Transverse colon (tissue), 4 donors: ENCODE measurements at regions not wholly inside any gene's neighbourhood (a gene's known extent, or its start where the extent isn't known, plus 50 kb on each side); places are given as distances from the start of the nearest gene placed in this dataset.

Source experiments
- DNase-seq: peaks from one replicate; pipeline ENCODE4 v3.0.0-alpha.2; 2019
- H3K27ac ChIP-seq, 4 donors: fragments of 200-600 bp; sonication (generic); 2 replicates each; pipeline ENCODE4 v1.5.1; 2016 to 2018; ENCODE audit warnings: inconsistent platforms in 4 of 4
- H3K27me3 ChIP-seq: fragments of 200-600 bp; sonication (generic); 2 replicates; pipeline ENCODE4 v1.5.1; 2017; ENCODE audit warnings: inconsistent platforms
- H3K36me3 ChIP-seq, 4 donors: fragments of 200-600 bp; sonication (generic); 2 replicates each; pipeline ENCODE4 v1.5.1; 2017 to 2019; ENCODE audit warnings: inconsistent platforms in 4 of 4
- H3K4me1 ChIP-seq, 4 donors: fragments of 200-600 bp; sonication (generic); 2 replicates each; pipeline ENCODE4 v1.5.1; 2017 to 2020; ENCODE audit warnings: inconsistent platforms in 4 of 4
- H3K4me3 ChIP-seq, 4 donors: fragments of 200-600 bp; sonication (generic); 1 replicate in 1 of 4; 2 replicates in 3 of 4; pipeline versions ENCODE4 v1.5.1 to v1.6.1; 2017 to 2019; ENCODE audit warnings: inconsistent platforms in 4 of 4
- H3K9me3 ChIP-seq, 2 donors: fragments of 200-600 bp; sonication (generic); 2 replicates each; pipeline ENCODE4 v1.5.1; 2017 to 2019; ENCODE audit warnings: inconsistent platforms in 2 of 2
- EP300 ChIP-seq: sonication (generic); formaldehyde crosslinking; IDR thresholded peaks from one replicate; pipeline ENCODE4 v1.6.1; 2017; ENCODE audit warnings: antibody characterized with exemption, low read depth
- POLR2A ChIP-seq: fragments of 450-650 bp; IDR thresholded peaks from one replicate; pipeline ENCODE4 v1.6.1; 2016; ENCODE audit warnings: antibody characterized with exemption, mild to moderate bottlenecking, moderate library complexity
- POLR2AphosphoS5 ChIP-seq, 3 donors: sonication (generic); formaldehyde crosslinking; IDR thresholded peaks; one replicate each; pipeline ENCODE4 v1.6.1; 2016; ENCODE audit warnings: antibody characterized with exemption in 3 of 3
- WGBS, 2 donors: methylation state at CpG; one replicate each; pipeline ENCODE4 v1.1.5; 2018; ENCODE audit warnings: low coverage in 1 of 2; 5-methylcytosine and 5-hydroxymethylcytosine counted together
- in situ Hi-C, 4 donors: fragments of 200-750 bp; cut with MboI; loops; one replicate each; pipeline versions ENCODE4 v1.15.0 to v1.15.1; 2017; ENCODE audit warnings: low sequenced_read_pairs in 3 of 4, low pct_ligation_motif_present in 1 of 4, low pct_unique_long_range_greater_than_20kb in 1 of 4
- intact Hi-C: fragments of 100-400 bp; cut with DNase I; formaldehyde crosslinking; loops from one replicate; pipeline ENCODE4 v1.15.1; 2023; ENCODE audit warnings: low total_unique reads
- TF ChIP-seq, protein P1 (sequence below), 5 experiments: fragments of 200-600 bp in 3 of 5; fragments of 450-650 bp in 2 of 5; sonication (generic) in 3 of 5; IDR thresholded peaks; 1 replicate in 2 of 5; 2 replicates in 3 of 5; pipeline ENCODE4 v1.5.1; 2016 to 2017; ENCODE audit warnings: antibody characterized with exemption in 5 of 5, inconsistent platforms in 3 of 5, mild to moderate bottlenecking in 2 of 5, moderate library complexity in 1 of 5

DNA sequence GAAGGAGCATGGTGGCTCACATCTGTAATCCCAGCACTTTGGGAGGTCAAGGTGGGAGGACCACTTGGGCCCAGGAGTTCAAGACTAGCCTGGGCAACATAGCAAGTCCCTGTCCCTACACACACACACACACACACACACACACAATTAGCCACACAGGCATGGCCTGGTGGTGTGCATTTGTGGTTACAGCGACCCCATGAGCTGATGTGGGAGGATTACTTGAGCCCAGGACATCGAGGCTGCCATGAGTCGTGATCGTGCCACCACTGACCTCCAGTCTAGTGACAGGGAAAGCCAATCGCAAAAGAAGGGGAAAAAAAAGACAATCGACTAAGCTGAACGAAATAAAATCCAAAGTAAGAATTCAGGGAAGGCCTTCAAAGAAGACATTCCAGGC is 67.9 kb downstream of the TBX3 start:
- in situ Hi-C loops (no loop called here), intact Hi-C loops (no loop called here)
- Histone ChIP-seq H3K4me1 (peaks cover 0 to 9% (median 1%) of the 10 kb centered on the region in 4 donors), H3K9me3 (no peaks in the 10 kb centered on the region), H3K27ac (no peak overlapping the region), H3K27me3 (no peaks in the 10 kb centered on the region), H3K4me3 (no peak overlapping the region), H3K36me3 (no peaks in the 10 kb centered on the region)
- DNase-seq: no peak
- TF ChIP-seq POLR2AphosphoS5 (IDR thresholded peaks at IDR 0.05): no peak
- TF ChIP-seq, protein P1, sequence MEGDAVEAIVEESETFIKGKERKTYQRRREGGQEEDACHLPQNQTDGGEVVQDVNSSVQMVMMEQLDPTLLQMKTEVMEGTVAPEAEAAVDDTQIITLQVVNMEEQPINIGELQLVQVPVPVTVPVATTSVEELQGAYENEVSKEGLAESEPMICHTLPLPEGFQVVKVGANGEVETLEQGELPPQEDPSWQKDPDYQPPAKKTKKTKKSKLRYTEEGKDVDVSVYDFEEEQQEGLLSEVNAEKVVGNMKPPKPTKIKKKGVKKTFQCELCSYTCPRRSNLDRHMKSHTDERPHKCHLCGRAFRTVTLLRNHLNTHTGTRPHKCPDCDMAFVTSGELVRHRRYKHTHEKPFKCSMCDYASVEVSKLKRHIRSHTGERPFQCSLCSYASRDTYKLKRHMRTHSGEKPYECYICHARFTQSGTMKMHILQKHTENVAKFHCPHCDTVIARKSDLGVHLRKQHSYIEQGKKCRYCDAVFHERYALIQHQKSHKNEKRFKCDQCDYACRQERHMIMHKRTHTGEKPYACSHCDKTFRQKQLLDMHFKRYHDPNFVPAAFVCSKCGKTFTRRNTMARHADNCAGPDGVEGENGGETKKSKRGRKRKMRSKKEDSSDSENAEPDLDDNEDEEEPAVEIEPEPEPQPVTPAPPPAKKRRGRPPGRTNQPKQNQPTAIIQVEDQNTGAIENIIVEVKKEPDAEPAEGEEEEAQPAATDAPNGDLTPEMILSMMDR (IDR thresholded peaks at IDR 0.05): no peak
- no peak for TF ChIP-seq EP300
- no peak for TF ChIP-seq POLR2A
- 89 to 94% methylated on average over 6 to 7 of the region's 7 CpGs for WGBS, 2 donors

DNA sequence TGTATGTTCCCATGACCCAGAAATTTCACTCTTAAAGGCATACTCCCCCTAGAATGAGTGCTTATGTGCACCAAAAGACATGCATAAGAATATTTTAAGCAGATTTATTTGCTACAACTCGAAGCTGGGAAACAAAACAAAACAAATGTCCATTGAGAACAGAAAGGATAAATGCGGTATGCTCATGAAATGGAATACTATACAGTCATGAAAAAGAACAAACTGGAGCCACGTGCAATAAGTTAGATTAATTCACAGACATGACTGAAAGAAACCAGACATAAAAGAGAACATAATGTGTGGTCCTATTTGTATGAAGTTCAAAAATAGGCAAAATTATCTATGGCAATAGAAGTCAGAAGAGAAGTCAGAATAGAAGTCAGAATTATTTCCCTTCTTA is 69.9 kb downstream of the TBX3 start:
- intact Hi-C loops: no loop called here
- TF ChIP-seq EP300 (no peak), POLR2AphosphoS5 (IDR thresholded peaks at IDR 0.05) (no peak), POLR2A (no peak)
- TF ChIP-seq, protein P1 (IDR thresholded peaks at IDR 0.05): no peak

GRCh38 chr12:114612062-114612461 is 71.9 kb downstream of the TBX3 start:
- DNase-seq: no peak
- Histone ChIP-seq H3K4me3 (no peak overlapping the region), H3K27me3 (no peaks in the 10 kb centered on the region), H3K27ac (no peak overlapping the region), H3K4me1 (peaks cover 0 to 9% (median 2%) of the 10 kb centered on the region in 4 donors), H3K9me3 (no peaks in the 10 kb centered on the region), H3K36me3 (no peaks in the 10 kb centered on the region)
- in situ Hi-C loops (no loop called here), intact Hi-C loops (no loop called here)
- WGBS, 2 donors: 73% methylated on average over 6 of the region's 6 CpGs; no CpG with 5 or more reads in 1 of the 2 donors
- TF ChIP-seq POLR2AphosphoS5 (IDR thresholded peaks at IDR 0.05) (no peak), POLR2A (no peak), EP300 (no peak)
- TF ChIP-seq, protein P1 (IDR thresholded peaks at IDR 0.05): no peak

More for the DNA sequence above, 69.9 kb downstream of the TBX3 start:
- WGBS, 2 donors: 59 to 67% methylated on average over 3 of the region's 3 CpGs
- Histone ChIP-seq H3K36me3 (no peaks in the 10 kb centered on the region), H3K27me3 (no peaks in the 10 kb centered on the region), H3K4me3 (no peak overlapping the region), H3K27ac (no peak overlapping the region), H3K9me3 (no peaks in the 10 kb centered on the region), H3K4me1 (peaks cover 0 to 9% (median 2%) of the 10 kb centered on the region in 4 donors)
- in situ Hi-C loops: no loop called here
- no peak for DNase-seq

DNA sequence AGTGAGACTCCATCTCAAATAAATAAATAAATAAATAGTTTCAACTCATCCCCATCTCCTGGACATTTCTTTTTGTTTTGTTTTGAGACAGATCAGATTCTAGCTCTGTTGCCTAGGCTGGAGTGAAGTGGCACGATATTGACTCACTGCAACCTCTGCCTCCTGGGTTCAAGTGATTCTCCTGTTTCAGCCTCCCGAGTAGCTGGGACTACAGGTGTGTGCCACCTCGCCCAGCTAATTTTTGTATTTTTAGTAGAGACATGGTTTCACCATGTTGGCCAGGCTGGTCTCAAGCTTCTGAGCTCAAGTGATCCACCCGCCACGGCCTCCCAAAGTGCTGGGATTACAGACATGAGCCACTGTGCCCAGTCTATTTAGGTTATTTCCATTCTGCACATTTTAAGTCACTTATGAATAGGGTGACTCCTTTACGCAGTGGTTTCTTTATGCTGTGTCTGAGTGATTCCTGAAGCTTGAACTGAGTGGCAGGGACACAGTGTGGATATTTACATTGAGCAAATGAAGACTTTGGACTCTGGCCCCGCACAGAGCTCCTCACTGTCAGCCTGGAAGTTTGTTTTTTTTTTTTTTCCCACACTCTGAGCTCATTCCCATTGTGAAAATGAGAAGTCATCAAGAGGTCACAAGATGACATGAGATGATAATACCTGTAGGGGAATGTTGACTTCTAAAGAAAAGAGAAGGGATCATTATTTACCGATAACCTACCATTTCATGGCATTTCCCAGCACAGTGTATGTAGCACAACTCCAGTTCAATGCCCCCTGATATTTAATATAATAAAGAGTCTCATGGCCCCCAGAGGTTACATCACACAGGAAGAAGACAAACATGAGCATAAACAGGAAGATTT is 72.6 kb downstream of the TBX3 start:
- intact Hi-C loops: no loop called here
- no peaks in the 10 kb centered on the region for H3K36me3 ChIP-seq
- no peak overlapping the region for H3K27ac ChIP-seq
- TF ChIP-seq POLR2A: no peak
- no peak for TF ChIP-seq EP300
- no peak for TF ChIP-seq POLR2AphosphoS5 (IDR thresholded peaks at IDR 0.05)
- TF ChIP-seq, protein P1 (IDR thresholded peaks at IDR 0.05): no peak
- peaks cover 0 to 9% (median 2%) of the 10 kb centered on the region in 4 donors for H3K4me1 ChIP-seq
- WGBS, 2 donors: 48 to 57% methylated on average over 6 to 8 of the region's 8 CpGs
- DNase-seq: peak; percentile 33
- in situ Hi-C loops: no loop called here
- H3K4me3 ChIP-seq: no peak overlapping the region
- H3K9me3 ChIP-seq: no peaks in the 10 kb centered on the region
- H3K27me3 ChIP-seq: no peaks in the 10 kb centered on the region
